Hepatocyte (in vitro differentiated cells): ENCODE measurements at regions not wholly inside any gene's neighbourhood (a gene's known extent, or its start where the extent isn't known, plus 50 kb on each side); places are given as distances from the start of the nearest gene placed in this dataset.

Experiments
- DNase-seq: peaks from one replicate; pipeline ENCODE4 v3.0.0-alpha.2; 2016; ENCODE audit warnings: low spot score
- H2AFZ ChIP-seq: fragments of 200-600 bp; sonication (generic); 2 replicates; pipeline ENCODE4 v1.6.0; 2016; ENCODE audit warnings: antibody characterized with exemption, mild to moderate bottlenecking
- H3K27ac ChIP-seq: fragments of 200-600 bp; sonication (generic); 2 replicates; pipeline ENCODE4 v1.5.1; 2016; ENCODE audit warnings: mild to moderate bottlenecking
- H3K27me3 ChIP-seq: fragments of 200-600 bp; sonication (generic); 2 replicates; pipeline ENCODE4 v1.6.1; 2016
- H3K36me3 ChIP-seq: fragments of 200-600 bp; sonication (generic); replicated peaks from 2 replicates; pipeline ENCODE4 v1.5.1; 2016; ENCODE audit warnings: low read depth; ENCODE audit not compliant: insufficient read depth
- H3K4me1 ChIP-seq: fragments of 200-600 bp; sonication (generic); 2 replicates; pipeline ENCODE4 v1.5.1; 2016; ENCODE audit warnings: mild to moderate bottlenecking, moderate library complexity; ENCODE audit not compliant: insufficient read depth
- H3K4me2 ChIP-seq: fragments of 200-600 bp; sonication (generic); 2 replicates; pipeline ENCODE4 v1.6.0; 2016
- H3K4me3 ChIP-seq: fragments of 200-600 bp; sonication (generic); 2 replicates; pipeline ENCODE4 v1.5.1; 2016; ENCODE audit warnings: mild to moderate bottlenecking
- H3K79me2 ChIP-seq: fragments of 200-600 bp; sonication (generic); 2 replicates; pipeline ENCODE4 v1.6.0; 2017; ENCODE audit warnings: mild to moderate bottlenecking
- H3K9me2 ChIP-seq: fragments of 200-600 bp; sonication (generic); replicated peaks from 2 replicates; pipeline ENCODE4 v1.6.0; 2017; ENCODE audit warnings: mild to moderate bottlenecking; ENCODE audit not compliant: insufficient read depth
- H3K9me3 ChIP-seq: fragments of 200-600 bp; sonication (generic); 2 replicates; pipeline ENCODE4 v1.5.1; 2016; ENCODE audit warnings: low read depth, mild to moderate bottlenecking
- H4K20me1 ChIP-seq: fragments of 200-600 bp; sonication (generic); 2 replicates; pipeline ENCODE4 v1.6.0; 2016; ENCODE audit warnings: mild to moderate bottlenecking; ENCODE audit not compliant: insufficient read depth, poor library complexity, severe bottlenecking
- EZH2 ChIP-seq: fragments of 200-600 bp; sonication (generic); IDR thresholded peaks from 2 replicates; pipeline ENCODE4 v1.6.1; 2016; ENCODE audit warnings: antibody characterized with exemption, mild to moderate bottlenecking, borderline replicate concordance
- EZH2phosphoT487 ChIP-seq: fragments of 200-600 bp; sonication (generic); IDR thresholded peaks from one replicate; pipeline ENCODE4 v1.6.1; 2018; ENCODE audit warnings: antibody characterized with exemption, mild to moderate bottlenecking, low read depth, moderate library complexity; ENCODE audit not compliant: unreplicated experiment, severe bottlenecking
- WGBS: methylation state at CpG from one replicate; pipeline ENCODE4 v1.1.6; 2016; ENCODE audit warnings: low lambda C conversion rate; ENCODE audit errors: missing lambda C conversion rate; 5-methylcytosine and 5-hydroxymethylcytosine counted together
- TF ChIP-seq, protein P1 (sequence below): fragments of 200-600 bp; sonication (generic); IDR thresholded peaks from 2 replicates; pipeline ENCODE4 v1.5.1; 2016; ENCODE audit warnings: antibody characterized with exemption, mild to moderate bottlenecking; ENCODE audit not compliant: poor library complexity

DNA sequence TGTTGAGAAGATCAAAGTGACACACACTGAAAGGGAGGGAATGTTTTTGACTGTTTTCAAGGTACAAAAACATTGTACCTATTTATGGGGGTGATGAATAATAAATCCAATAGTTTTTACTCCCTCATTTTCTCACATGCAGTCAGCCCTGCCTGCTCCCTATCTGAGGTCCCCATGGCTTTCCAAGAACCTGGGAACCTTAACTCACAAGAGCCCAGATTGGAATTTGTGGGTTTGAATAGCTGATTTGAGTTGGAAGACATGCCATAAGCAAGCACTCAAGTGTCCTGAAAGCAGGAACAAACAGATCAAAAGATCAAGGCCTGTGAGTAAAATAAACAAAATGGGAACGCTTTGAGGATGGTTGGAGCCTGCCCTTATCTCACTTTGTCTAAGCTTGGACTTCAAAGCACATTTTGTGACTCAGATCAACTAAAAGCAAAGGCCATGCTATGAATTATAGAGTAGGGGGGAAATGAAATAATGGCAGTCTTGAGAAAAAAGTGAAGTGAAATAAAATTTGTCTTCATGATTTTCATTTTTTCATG, 136.6 kb downstream of the LYPLAL1 start:
- peak overlapping the region; percentile 53 for H3K27ac ChIP-seq
- peak; percentile 15 for DNase-seq
- no peak overlapping the region for H3K4me2 ChIP-seq
- no peaks in the 10 kb centered on the region for H3K4me1 ChIP-seq
- TF ChIP-seq, protein P1, sequence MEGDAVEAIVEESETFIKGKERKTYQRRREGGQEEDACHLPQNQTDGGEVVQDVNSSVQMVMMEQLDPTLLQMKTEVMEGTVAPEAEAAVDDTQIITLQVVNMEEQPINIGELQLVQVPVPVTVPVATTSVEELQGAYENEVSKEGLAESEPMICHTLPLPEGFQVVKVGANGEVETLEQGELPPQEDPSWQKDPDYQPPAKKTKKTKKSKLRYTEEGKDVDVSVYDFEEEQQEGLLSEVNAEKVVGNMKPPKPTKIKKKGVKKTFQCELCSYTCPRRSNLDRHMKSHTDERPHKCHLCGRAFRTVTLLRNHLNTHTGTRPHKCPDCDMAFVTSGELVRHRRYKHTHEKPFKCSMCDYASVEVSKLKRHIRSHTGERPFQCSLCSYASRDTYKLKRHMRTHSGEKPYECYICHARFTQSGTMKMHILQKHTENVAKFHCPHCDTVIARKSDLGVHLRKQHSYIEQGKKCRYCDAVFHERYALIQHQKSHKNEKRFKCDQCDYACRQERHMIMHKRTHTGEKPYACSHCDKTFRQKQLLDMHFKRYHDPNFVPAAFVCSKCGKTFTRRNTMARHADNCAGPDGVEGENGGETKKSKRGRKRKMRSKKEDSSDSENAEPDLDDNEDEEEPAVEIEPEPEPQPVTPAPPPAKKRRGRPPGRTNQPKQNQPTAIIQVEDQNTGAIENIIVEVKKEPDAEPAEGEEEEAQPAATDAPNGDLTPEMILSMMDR, result no peak
- TF ChIP-seq EZH2 (no peak), EZH2phosphoT487 (no peak)
- H2AFZ ChIP-seq, result no peak overlapping the region
- 18% methylated on average over 1 of the region's 1 CpG for WGBS
- H3K9me2 ChIP-seq, result no peaks in the 10 kb centered on the region
- no peaks in the 10 kb centered on the region for H3K9me3 ChIP-seq
- no peaks in the 10 kb centered on the region for H3K27me3 ChIP-seq
- no peaks in the 10 kb centered on the region for H4K20me1 ChIP-seq
- no peaks in the 10 kb centered on the region for H3K79me2 ChIP-seq
- no peak overlapping the region for H3K4me3 ChIP-seq
- H3K36me3 ChIP-seq, result no peaks in the 10 kb centered on the region

DNA sequence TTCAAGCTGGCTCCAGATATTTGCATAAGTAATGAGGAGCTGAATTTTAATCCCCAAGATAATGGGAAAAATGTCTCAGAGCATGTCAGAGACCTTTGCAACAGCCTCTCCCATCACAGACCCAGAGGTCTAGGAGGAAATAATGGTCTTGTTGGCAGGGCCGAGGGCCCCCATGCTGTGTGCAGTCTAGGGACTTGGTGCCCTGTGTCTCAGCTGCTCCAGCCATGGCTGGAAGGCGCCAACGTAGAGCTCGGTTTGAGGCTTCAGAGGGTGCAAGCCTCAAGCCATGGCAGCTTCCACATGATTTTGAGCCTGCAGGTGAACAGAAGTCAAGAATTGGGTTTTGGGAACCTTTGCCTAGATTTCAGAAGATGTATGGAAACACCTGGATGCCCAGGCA, 134.7 kb downstream of the LYPLAL1 start:
- H3K79me2 ChIP-seq, result no peaks in the 10 kb centered on the region
- TF ChIP-seq, protein P1, result no peak
- no peak for TF ChIP-seq EZH2phosphoT487
- no peak for TF ChIP-seq EZH2
- no peaks in the 10 kb centered on the region for H3K27me3 ChIP-seq
- no peaks in the 10 kb centered on the region for H3K4me1 ChIP-seq
- no peaks in the 10 kb centered on the region for H4K20me1 ChIP-seq
- H3K9me2 ChIP-seq, result no peaks in the 10 kb centered on the region
- H3K36me3 ChIP-seq, result no peaks in the 10 kb centered on the region
- no peak overlapping the region for H3K4me3 ChIP-seq
- H3K27ac ChIP-seq, result no peak overlapping the region
- H3K9me3 ChIP-seq, result no peaks in the 10 kb centered on the region
- H3K4me2 ChIP-seq, result no peak overlapping the region
- DNase-seq, result no peak
- WGBS, result 100% methylated on average over 4 of the region's 4 CpGs
- no peak overlapping the region for H2AFZ ChIP-seq

DNA sequence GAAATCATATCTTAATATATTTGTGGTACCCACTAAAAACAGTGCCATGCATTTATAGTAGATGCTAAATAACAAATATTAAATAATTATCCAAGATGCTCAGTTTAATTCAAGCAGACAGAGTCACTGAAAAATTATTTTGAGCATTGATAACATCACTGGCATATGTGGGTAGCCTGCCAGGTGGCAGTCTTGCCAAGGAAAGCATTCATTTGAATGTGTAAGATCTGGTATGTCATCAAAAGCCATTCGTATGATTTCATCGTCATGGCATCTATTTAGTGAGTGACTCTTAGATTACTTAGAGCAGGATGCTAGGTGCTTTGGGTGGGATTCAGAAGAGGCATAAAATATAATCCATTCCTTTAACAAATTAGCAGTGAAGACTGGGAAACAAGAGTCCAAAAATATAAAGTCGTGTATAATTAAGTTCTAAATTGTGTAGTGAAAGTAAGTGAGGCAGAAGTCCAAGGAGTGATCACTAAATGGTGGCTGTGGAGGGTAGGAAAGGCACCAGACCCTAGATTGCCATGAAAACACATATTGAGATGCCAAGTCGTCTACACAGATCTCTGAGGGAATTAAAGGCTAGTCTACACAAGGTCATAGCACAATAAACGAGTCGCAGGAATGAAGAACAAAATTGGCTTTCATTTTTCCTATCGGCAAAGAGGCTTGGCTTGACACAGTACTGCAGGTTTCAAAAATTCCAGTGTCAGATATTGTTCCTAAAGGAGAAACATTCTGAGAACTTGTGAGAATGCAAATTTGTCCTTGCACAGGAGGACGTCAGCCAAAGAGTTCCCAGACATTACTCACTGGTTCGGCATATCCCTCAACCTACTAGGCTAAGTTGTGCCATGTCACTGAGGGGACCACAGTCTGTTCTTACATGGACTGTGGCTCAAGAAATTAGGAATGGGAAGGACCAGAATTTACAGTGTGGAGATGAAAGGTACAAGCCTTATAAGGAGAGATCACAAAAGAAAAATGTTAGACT, 130.8 kb downstream of the LYPLAL1 start:
- Histone ChIP-seq H3K4me1 (no peaks in the 10 kb centered on the region), H3K27ac (no peak overlapping the region), H4K20me1 (no peaks in the 10 kb centered on the region), H3K4me2 (no peak overlapping the region), H3K9me3 (no peaks in the 10 kb centered on the region), H3K4me3 (no peak overlapping the region), H2AFZ (no peak overlapping the region), H3K79me2 (no peaks in the 10 kb centered on the region), H3K27me3 (no peaks in the 10 kb centered on the region), H3K36me3 (no peaks in the 10 kb centered on the region), H3K9me2 (no peaks in the 10 kb centered on the region)
- DNase-seq, result no peak
- WGBS, result 83% methylated on average over 9 of the region's 9 CpGs
- TF ChIP-seq EZH2, result no peak
- TF ChIP-seq, protein P1, result no peak
- TF ChIP-seq EZH2phosphoT487, result no peak
